Testis (tissue), 2 donors: ENCODE measurements at regions not wholly inside any gene's neighbourhood (a gene's known extent, or its start where the extent isn't known, plus 50 kb on each side); places are given as distances from the start of the nearest gene placed in this dataset.

Experiments used
- DNase-seq: peaks from one replicate; pipeline ENCODE4 v3.0.0-alpha.2; 2019
- H3K27ac ChIP-seq, 2 donors: fragments of 200-600 bp; sonication (generic); one replicate each; pipeline ENCODE4 v1.5.1; 2019
- H3K27me3 ChIP-seq: fragments of 200-600 bp; sonication (generic); one replicate; pipeline ENCODE4 v1.5.1; 2019
- H3K36me3 ChIP-seq: fragments of 200-600 bp; sonication (generic); one replicate; pipeline ENCODE4 v1.5.1; 2017; ENCODE audit warnings: low read depth; ENCODE audit errors: missing control alignments
- H3K4me1 ChIP-seq: fragments of 200-600 bp; sonication (generic); one replicate; pipeline ENCODE4 v1.5.1; 2019
- H3K4me3 ChIP-seq, 2 donors: fragments of 200-600 bp; sonication (generic); one replicate each; pipeline ENCODE4 v1.5.1; 2017 to 2019
- H3K9me3 ChIP-seq: fragments of 200-600 bp; sonication (generic); one replicate; pipeline ENCODE4 v1.5.1; 2017
- CTCF ChIP-seq, 3 experiments: fragments of 450-650 bp in 2 of 3; fragments of 200-600 bp in 1 of 3; sonication (generic) in 1 of 3; IDR thresholded peaks; one replicate each; pipeline ENCODE4 v1.5.1; 2016 to 2019; ENCODE audit warnings: antibody characterized with exemption in 3 of 3, mild to moderate bottlenecking in 2 of 3, moderate library complexity in 1 of 3
- POLR2A ChIP-seq: fragments of 450-650 bp; IDR thresholded peaks from one replicate; pipeline ENCODE4 v1.6.1; 2017; ENCODE audit warnings: antibody characterized with exemption, mild to moderate bottlenecking, moderate library complexity
- WGBS, 2 donors: methylation state at CpG; one replicate each; pipeline ENCODE4 v1.1.5; 2018; 5-methylcytosine and 5-hydroxymethylcytosine counted together
- intact Hi-C: fragments of 100-400 bp; cut with DNase I; formaldehyde crosslinking; loops from one replicate; pipeline ENCODE4 v1.15.1; 2023; ENCODE audit warnings: low total_unique reads

GRCh38 chr15:69852482-69852881 lies 245.2 kb downstream of the TLE3 start:
- Histone ChIP-seq H3K27ac (no peak overlapping the region), H3K27me3 (no peaks in the 10 kb centered on the region), H3K4me1 (no peaks in the 10 kb centered on the region), H3K4me3 (no peak overlapping the region), H3K36me3 (no peaks in the 10 kb centered on the region), H3K9me3 (no peaks in the 10 kb centered on the region)
- intact Hi-C loops, result no loop called here
- 67 to 93% methylated on average over 2 to 3 of the region's 3 CpGs for WGBS, 2 donors
- TF ChIP-seq POLR2A (no peak), CTCF (IDR thresholded peaks at IDR 0.05) (no peak)
- no peak for DNase-seq

GRCh38 chr15:69852916-69853315 lies 244.8 kb downstream of the TLE3 start:
- intact Hi-C loops, result no loop called here
- Histone ChIP-seq H3K36me3 (no peaks in the 10 kb centered on the region), H3K4me3 (no peak overlapping the region), H3K27me3 (no peaks in the 10 kb centered on the region), H3K27ac (no peak overlapping the region), H3K4me1 (no peaks in the 10 kb centered on the region), H3K9me3 (no peaks in the 10 kb centered on the region)
- 85 to 96% methylated on average over 4 of the region's 4 CpGs for whole genome bisulfite sequencing, 2 donors
- DNase-seq, result no peak
- TF ChIP-seq CTCF (IDR thresholded peaks at IDR 0.05), result no peak
- no peak for TF ChIP-seq POLR2A

GRCh38 chr15:69853544-69853951 lies 244.2 kb downstream of the TLE3 start:
- Histone ChIP-seq H3K4me3 (no peak overlapping the region), H3K9me3 (no peaks in the 10 kb centered on the region), H3K27me3 (no peaks in the 10 kb centered on the region), H3K4me1 (no peaks in the 10 kb centered on the region), H3K27ac (no peak overlapping the region), H3K36me3 (no peaks in the 10 kb centered on the region)
- 78 to 86% methylated on average over 6 of the region's 6 CpGs for WGBS, 2 donors
- TF ChIP-seq POLR2A, result no peak
- TF ChIP-seq CTCF (IDR thresholded peaks at IDR 0.05), result no peak
- intact Hi-C loops, result no loop called here
- no peak for DNase-seq

- no peak for TF ChIP-seq POLR2A
- TF ChIP-seq CTCF (IDR thresholded peaks at IDR 0.05), result no peak
- no peak overlapping the region for H3K27ac ChIP-seq
- H3K27me3 ChIP-seq, result no peaks in the 10 kb centered on the region
- no peak overlapping the region for H3K4me3 ChIP-seq
- WGBS, 2 donors, result 51 to 60% methylated on average over 4 of the region's 4 CpGs
- H3K36me3 ChIP-seq, result no peaks in the 10 kb centered on the region
- no peaks in the 10 kb centered on the region for H3K9me3 ChIP-seq
- no peak for DNase-seq
- intact Hi-C loops, result no loop called here
- H3K4me1 ChIP-seq, result no peaks in the 10 kb centered on the region
These were observed 243.7 kb downstream of the TLE3 start for GRCh38 chr15:69854001-69854400.

GRCh38 chr15:69854521-69855181 lies 243.1 kb downstream of the TLE3 start:
- no peak overlapping the region for H3K4me3 ChIP-seq
- TF ChIP-seq CTCF (IDR thresholded peaks at IDR 0.05), result no peak
- TF ChIP-seq POLR2A, result no peak
- intact Hi-C loops, result no loop called here
- no peak for DNase-seq
- no peaks in the 10 kb centered on the region for H3K9me3 ChIP-seq
- no peaks in the 10 kb centered on the region for H3K27me3 ChIP-seq
- WGBS, 2 donors, result 71 to 75% methylated on average over 11 of the region's 11 CpGs
- no peaks in the 10 kb centered on the region for H3K36me3 ChIP-seq
- no peaks in the 10 kb centered on the region for H3K4me1 ChIP-seq
- H3K27ac ChIP-seq, result no peak overlapping the region
